HuH-7 (cell line): ENCODE measurements at regions not wholly inside any gene's neighbourhood (a gene's known extent, or its start where the extent isn't known, plus 50 kb on each side); places are given as distances from the start of the nearest gene placed in this dataset.

Source experiments
- DNase-seq: peaks from one replicate; pipeline ENCODE4 v3.0.0; 2011; ENCODE audit warnings: low spot score

GRCh38 chr9:28834156-28834555 is 1260.9 kb upstream of the C9orf72 start:
- DNase-seq = no peak

GRCh38 chr9:28839778-28840430 is 1266.6 kb upstream of the C9orf72 start:
- no peak for DNase-seq

GRCh38 chr9:28841775-28842174 is 1268.5 kb upstream of the C9orf72 start:
- no peak for DNase-seq

GRCh38 chr9:28847331-28847730 is 1274.0 kb upstream of the C9orf72 start:
- no peak for DNase-seq

- DNase-seq = no peak
Measured at GRCh38 chr9:28848671-28849070, 1275.4 kb upstream of the C9orf72 start.

- DNase-seq = no peak
Measured at GRCh38 chr9:28853477-28853876, 1280.2 kb upstream of the C9orf72 start.

GRCh38 chr9:28866951-28867350 is 1293.7 kb upstream of the C9orf72 start:
- DNase-seq = no peak

GRCh38 chr9:28868228-28868990 is 1295.1 kb upstream of the C9orf72 start:
- DNase-seq = no peak

- no peak for DNase-seq
Measured at GRCh38 chr9:28882529-28882928, 1309.2 kb upstream of the C9orf72 start.

GRCh38 chr9:28883234-28883633 is 1310.0 kb upstream of the C9orf72 start:
- no peak for DNase-seq

- DNase-seq = no peak
Measured at GRCh38 chr9:28887188-28887884, 1314.1 kb upstream of the C9orf72 start.

- no peak for DNase-seq
Measured at GRCh38 chr9:28888806-28889205, 1315.5 kb upstream of the C9orf72 start.

- no peak for DNase-seq
Measured at GRCh38 chr9:28892538-28892937, 1319.3 kb upstream of the C9orf72 start.

- no peak for DNase-seq
Measured at GRCh38 chr9:28899267-28899666, 1326.0 kb upstream of the C9orf72 start.

- DNase-seq = no peak
Measured at GRCh38 chr9:28899926-28900325, 1326.6 kb upstream of the C9orf72 start.

GRCh38 chr9:28900406-28900805 is 1327.1 kb upstream of the C9orf72 start:
- no peak for DNase-seq

- DNase-seq = no peak
Measured at GRCh38 chr9:28909526-28909925, 1336.2 kb upstream of the C9orf72 start.

- no peak for DNase-seq
Measured at GRCh38 chr9:28912621-28913020, 1339.3 kb upstream of the C9orf72 start.

- no peak for DNase-seq
Measured at GRCh38 chr9:28915202-28915930, 1342.1 kb upstream of the C9orf72 start.

GRCh38 chr9:28916348-28916747 is 1343.1 kb upstream of the C9orf72 start:
- no peak for DNase-seq

- DNase-seq = no peak
Measured at GRCh38 chr9:28921857-28922500, 1348.7 kb upstream of the C9orf72 start.

- no peak for DNase-seq
Measured at GRCh38 chr9:28922891-28923290, 1349.6 kb upstream of the C9orf72 start.
